ENCODE measurements at regions not wholly inside any gene's neighbourhood (a gene's known extent, or its start where the extent isn't known, plus 50 kb on each side); places are given as distances from the start of the nearest gene placed in this dataset.

DNA sequence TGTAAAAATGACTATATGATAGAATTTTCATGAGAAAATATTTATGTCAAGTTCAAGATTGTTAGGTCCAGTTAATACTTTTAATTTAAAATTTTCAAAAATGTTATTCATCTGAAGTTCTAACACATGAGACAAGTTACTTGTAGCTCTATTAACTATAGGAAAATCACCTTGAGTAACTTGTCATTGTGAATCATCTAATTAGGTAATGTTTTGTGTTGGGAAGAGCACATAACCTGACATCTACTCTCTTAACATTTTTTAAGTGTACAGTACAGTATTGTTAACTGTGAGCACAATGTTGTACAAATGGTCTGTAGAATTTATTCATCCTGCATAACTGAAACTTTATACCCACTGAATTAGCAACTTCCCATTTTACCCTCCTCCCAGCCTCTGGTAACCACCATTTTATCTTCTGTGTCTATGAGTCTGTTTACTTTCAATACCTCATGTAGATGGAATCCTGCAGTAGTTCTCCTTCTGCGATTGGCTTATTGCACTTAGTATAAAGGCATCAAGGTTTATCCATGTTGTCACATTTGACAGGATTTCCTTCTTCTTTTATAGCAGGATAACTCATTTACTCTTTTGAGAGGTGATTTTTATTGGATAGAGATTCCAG, 54.6 kb downstream of the ARL4A start:
- FAIRE-seq: no peak

GRCh38 chr7:12746211-12746610, 58.8 kb downstream of the ARL4A start:
- FAIRE-seq: no peak

DNA sequence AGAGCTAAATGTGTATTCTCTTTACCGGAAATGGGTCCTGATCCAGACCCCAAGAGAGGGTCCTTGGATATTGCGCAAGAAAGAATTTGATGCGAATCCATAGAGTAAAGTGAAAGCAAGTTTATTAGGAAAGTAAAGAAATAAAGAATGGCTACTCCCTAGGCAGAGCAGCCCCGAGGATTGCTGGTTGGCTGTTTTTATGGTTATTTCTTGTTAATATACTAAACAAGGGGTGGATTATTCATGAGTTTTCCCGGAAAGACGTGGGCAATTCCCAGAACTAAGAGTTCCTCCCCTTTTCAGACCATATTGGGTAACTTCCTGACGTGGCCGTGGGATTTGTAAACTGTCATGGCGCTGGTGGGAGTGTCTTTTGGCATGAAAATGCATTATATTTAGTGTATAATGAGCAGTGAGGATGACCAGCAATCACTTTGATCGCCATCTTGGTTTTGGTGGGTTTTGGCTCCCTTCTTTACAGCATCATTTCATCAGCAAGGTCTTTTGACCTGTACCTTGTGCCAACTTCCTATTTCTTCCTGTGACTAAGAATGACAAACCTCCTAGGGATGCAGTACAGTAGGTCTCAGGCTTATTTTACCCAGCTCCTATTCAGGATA, 60.4 kb downstream of the ARL4A start:
- FAIRE-seq: no peak

DNA sequence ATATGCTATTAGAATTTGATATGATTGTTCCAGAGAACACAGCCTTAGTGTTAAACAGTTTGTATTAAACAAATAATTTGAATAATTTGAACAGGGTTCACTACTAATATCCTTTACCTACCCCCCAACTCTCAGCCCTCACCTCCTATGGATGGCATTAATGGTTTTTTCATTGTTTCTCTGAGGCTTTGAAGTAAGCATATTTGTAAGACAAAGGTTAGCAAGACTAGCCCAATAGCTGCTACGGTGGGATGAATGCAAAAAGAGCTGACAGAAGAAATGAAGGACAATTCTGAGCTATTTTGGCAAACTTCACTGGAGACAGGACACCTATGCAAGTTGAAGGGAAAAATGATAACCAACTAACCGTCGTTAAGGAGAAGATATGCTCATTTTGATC, 61.6 kb downstream of the ARL4A start:
- no peak for FAIRE-seq

DNA sequence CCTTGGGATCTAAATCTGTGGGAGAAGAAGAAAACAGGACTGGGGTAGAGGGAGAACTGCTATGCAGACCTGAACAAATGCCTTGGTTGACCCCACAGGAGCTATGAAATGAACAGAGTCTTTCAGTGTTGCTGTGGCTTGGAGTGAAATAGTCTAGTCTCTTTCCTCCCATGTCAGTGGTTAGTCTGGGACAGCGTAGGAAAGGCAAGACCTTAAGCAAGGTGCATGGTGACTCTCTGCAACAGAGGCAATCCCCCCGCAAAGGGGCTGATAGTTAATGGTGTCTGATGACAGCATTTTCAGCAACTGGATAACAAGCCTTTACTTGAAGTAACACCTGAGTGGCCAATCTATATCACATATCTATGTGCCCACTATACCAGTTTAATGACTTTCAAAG, 62.3 kb downstream of the ARL4A start:
- FAIRE-seq: no peak

DNA sequence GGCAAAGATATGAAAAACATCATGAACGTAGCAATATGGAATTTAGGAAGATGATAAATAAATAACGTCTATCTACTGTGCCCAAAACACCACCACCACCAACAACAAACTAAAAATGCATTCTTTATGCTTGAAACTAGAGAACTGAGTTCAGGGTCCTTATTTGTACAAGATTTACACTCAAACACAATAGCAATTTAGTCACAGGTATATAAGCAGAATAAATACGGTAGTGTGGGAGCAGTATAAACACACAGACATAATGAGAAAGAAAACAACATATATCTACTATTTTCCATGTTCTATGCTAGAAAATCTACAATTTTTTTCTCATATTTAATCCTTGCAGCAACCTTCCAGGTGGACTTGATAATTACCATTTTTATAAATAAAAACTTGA, 64.3 kb downstream of the ARL4A start:
- no peak for FAIRE-seq

GRCh38 chr7:12754179-12754578, 66.7 kb downstream of the ARL4A start:
- no peak for FAIRE-seq

DNA sequence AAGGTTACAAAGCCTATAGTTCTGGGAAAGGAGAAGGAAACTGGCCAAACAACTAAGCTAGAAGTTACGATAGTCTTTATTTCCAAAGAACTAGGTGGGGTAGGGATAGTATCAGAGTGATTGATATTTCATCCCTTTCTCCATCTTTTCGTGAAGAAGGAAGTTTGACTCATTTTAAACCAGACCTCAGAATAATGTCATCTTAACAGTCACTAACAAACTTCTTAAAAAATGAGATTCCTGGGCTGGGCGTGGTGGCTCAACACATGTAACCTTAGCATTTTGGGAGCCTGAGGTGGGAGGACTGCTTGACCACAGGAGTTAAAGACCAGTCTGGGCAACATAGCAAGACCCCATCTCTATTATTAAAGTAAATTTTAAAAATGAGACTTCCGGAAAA, 69.4 kb downstream of the ARL4A start:
- no peak for FAIRE-seq

- no peak for FAIRE-seq
Measured at GRCh38 chr7:12757443-12757842, 70.0 kb downstream of the ARL4A start.

DNA sequence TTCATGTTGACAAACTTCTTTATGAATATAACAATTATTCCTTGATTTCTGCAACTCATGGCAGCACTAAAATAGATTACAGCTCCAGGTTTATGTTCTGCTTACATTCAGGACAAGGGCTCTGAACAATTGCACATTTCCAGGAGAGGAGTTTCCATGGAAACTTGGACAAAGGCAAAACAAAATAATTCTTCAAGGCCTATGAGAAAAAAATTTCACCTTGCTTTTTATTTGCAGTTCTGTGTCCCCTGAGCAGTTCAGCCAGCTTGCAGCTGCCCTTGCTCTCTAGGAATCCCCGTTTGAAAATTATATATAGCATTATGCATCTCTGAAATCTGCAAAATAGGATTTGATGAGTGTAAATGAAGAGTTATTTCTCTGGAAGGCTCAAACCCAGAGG, 71.7 kb downstream of the ARL4A start:
- no peak for FAIRE-seq

GRCh38 chr7:12761111-12761510, 73.7 kb downstream of the ARL4A start:
- FAIRE-seq: no peak

DNA sequence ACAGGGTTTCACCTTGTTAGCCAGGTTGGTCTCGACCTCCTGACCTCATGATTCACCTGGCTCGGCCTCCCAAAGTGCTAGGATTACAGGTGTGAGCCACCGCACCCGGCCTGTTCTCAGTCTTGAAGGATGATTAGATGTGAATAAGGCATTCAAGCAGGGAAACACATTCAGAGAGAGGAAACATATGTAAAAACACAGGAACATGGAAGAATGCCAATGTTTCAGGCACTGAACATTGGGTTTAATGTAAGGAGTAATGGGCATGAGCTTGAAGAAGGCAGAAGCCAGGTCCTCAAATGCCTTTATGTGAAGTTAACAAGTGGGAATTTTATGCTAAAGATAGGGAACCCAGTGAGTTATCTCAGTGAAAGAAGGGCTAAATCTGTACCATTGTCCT, 74.3 kb downstream of the ARL4A start:
- FAIRE-seq: no peak

DNA sequence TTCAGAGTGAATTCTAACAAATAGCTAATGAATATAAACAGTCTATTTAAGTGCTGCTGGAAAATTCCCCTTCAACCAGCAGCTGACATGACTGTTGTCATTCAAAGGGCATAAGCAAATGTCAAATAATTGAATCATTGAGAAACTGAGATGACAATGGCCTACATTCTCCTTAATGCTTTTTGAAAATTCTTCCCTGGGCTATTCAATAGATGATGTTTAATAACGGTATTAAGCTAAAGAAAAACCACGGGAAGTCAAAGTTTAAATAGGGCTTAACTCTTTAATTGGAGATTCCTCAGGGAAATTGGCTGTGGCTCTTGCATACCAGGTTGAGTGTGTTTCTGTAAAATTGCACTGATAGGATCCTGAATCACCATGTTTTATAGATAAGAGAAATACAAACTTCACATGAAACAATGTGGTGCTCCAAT, 77.0 kb downstream of the ARL4A start:
- no peak for FAIRE-seq

GRCh38 chr7:12765431-12766100, 78.1 kb downstream of the ARL4A start:
- no peak for FAIRE-seq

GRCh38 chr7:12766416-12766815, 79.0 kb downstream of the ARL4A start:
- FAIRE-seq: no peak

GRCh38 chr7:12768948-12769347, 81.5 kb downstream of the ARL4A start:
- no peak for FAIRE-seq

DNA sequence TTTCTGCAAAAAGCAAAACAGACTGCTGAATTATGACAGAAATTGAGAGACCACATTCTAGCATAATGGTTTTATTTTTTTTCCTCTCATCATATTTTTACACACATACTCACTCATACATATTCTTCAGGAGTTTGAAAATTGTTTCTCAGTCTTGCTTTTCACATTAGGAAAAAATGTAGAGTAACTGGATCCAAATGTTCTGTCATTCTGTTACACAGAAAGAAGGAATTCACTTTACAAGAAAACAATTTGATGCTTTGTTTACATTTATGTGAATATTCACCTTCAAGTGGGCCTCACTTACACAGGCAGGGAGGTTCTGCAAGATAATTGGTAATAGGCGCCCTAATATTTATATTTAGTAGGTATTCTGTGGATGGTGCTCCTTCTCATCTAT, 82.0 kb downstream of the ARL4A start:
- FAIRE-seq: no peak

GRCh38 chr7:12770227-12770975, 83.0 kb downstream of the ARL4A start:
- FAIRE-seq: no peak

- FAIRE-seq: no peak
Measured at GRCh38 chr7:12771378-12771877, 84.0 kb downstream of the ARL4A start.

GRCh38 chr7:12772768-12773167, 85.3 kb downstream of the ARL4A start:
- no peak for FAIRE-seq

DNA sequence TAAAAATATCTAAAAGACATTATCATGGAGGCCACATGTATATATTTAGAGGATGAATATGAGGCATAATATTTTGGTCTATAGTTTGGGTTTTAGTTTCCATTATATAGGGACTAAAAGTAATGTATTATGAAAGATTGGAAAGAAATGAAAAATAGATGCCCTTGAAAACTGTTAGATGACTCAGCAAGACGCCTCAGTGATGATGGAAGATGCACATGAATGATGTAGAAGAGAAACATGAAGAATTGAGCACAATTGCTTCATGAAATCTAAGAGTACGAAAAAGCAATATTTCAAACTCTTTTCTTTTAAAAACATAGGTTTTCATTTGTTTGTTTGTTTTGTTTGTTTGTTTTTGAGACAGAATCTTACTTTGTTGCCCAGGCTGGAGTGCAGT, 89.8 kb downstream of the ARL4A start:
- FAIRE-seq: no peak

DNA sequence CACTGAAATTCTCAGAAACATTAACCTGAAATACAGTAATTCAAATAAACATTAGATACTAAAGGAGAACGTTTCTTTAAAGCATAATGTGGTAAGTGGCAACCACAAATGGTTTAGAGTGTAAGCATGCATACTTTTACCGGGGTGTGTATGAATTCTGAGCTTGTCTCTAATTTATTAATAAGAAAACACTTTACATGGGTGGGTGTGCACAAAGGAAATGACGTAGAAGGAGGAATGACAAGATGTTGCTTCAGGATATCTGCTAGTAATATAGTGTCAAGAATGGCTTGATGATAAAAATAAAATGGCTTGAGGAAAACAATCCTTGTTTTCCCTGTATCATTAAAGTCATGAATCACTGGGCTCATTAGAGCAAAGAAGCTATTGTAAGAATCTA, 92.5 kb downstream of the ARL4A start:
- FAIRE-seq: no peak

DNA sequence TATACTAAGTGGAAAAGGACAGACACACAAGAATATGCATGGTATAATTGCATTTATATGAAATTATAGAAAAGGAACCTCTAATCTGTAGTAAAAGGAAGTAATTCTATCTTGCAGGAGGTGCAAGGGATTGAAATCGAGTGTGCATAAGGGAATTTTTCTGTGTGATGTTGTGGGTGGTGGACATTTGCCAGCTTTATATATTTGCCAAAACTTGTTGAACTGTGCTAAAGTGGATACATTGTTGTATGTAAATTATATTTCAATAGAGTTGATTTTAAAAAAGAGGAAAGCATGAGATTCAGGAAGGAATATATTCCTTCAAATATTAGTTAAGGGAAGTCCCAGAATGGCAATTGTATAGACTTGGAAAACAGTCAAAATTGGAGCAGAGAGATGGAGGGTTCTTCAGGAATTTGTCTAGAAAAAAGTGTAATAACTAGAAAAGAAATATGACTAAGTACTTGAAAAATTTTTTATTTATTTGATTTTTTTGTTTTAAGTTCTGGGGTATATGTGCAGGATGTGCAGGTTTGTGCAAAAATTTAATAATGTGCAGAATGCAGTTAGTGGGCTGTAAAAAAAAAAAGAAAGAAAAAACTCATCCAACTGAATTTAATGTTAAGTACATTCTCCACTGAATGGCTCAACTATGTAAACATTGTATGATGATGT, 96.1 kb downstream of the ARL4A start:
- FAIRE-seq: no peak
